Lower leg skin (tissue), 3 donors: ENCODE measurements at regions not wholly inside any gene's neighbourhood (a gene's known extent, or its start where the extent isn't known, plus 50 kb on each side); places are given as distances from the start of the nearest gene placed in this dataset.

ENCODE experiments used
- POLR2A ChIP-seq, 2 donors: fragments of 450-650 bp; IDR thresholded peaks; one replicate each; pipeline ENCODE4 v1.6.1; 2016 to 2017; ENCODE audit warnings: antibody characterized with exemption in 2 of 2, mild to moderate bottlenecking in 1 of 2, moderate library complexity in 1 of 2
- TF ChIP-seq, protein P1 (sequence below), 3 donors: fragments of 450-650 bp; IDR thresholded peaks; one replicate each; pipeline ENCODE4 v1.5.1; 2016; ENCODE audit warnings: antibody characterized with exemption in 3 of 3, mild to moderate bottlenecking in 3 of 3, moderate library complexity in 2 of 3

DNA sequence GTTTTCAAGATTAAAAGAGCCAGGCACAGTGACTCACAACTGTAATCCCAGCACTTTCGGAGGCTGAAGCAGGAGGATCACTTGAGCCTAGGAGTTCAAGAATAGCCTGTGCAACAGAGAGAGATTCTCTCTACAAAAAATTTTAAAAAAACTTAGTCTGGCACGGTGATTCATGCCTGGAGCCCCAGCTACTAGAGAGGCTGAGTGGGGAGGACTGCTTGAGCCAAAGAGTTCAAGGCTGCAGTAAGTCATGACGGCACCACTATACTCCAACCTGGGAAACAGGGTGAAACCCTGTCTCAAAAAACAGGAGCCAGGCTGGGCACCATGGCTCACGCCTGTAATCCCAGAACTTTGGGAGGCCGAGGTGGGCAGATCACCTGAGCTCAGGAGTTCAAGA, 86.6 kb upstream of the KCTD7 start:
- TF ChIP-seq, protein P1, sequence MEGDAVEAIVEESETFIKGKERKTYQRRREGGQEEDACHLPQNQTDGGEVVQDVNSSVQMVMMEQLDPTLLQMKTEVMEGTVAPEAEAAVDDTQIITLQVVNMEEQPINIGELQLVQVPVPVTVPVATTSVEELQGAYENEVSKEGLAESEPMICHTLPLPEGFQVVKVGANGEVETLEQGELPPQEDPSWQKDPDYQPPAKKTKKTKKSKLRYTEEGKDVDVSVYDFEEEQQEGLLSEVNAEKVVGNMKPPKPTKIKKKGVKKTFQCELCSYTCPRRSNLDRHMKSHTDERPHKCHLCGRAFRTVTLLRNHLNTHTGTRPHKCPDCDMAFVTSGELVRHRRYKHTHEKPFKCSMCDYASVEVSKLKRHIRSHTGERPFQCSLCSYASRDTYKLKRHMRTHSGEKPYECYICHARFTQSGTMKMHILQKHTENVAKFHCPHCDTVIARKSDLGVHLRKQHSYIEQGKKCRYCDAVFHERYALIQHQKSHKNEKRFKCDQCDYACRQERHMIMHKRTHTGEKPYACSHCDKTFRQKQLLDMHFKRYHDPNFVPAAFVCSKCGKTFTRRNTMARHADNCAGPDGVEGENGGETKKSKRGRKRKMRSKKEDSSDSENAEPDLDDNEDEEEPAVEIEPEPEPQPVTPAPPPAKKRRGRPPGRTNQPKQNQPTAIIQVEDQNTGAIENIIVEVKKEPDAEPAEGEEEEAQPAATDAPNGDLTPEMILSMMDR (IDR thresholded peaks at IDR 0.05): no peak
- TF ChIP-seq POLR2A (IDR thresholded peaks at IDR 0.05): no peak
